ENCODE measurements at regions not wholly inside any gene's neighbourhood (a gene's known extent, or its start where the extent isn't known, plus 50 kb on each side); places are given as distances from the start of the nearest gene placed in this dataset.

- H3K4me1 ChIP-seq (ENCODE audit: control insufficient read depth, extremely low read depth, insufficient read depth, low read length), result no peaks in the 10 kb centered on the region
- FAIRE-seq (no peak), DNase-seq (ENCODE audit: low read depth, low spot score) (no peak)
- H3K4me3 ChIP-seq (replicated peaks in 1 of 3; ENCODE audit: insufficient read depth in 1 of 3, low read depth in 1 of 3, low read length in 3 of 3), result no peak overlapping the region
- intact Hi-C loops (cut with micrococcal nuclease) (no loop called here), dilution Hi-C loops (cut with MboI; ENCODE audit: extremely low pct_ligation_motif_present, low sequenced_read_pairs) (no loop called here)
- H3K4me2 ChIP-seq (ENCODE audit: insufficient read depth, low read length), result no peak overlapping the region
- no peak overlapping the region for H3K9ac ChIP-seq (replicated peaks; ENCODE audit: extremely low read depth, insufficient read depth, low read length)
- H3K79me2 ChIP-seq (ENCODE audit: control insufficient read depth, insufficient read depth, low read length), result no peaks in the 10 kb centered on the region
- BruUV-seq (replicated peaks), result no TSS peak
- no peaks in the 10 kb centered on the region for H3K9me1 ChIP-seq (replicated peaks; ENCODE audit: control insufficient read depth, extremely low read depth, insufficient read depth, low read length)
- TF ChIP-seq CTCF (IDR thresholded peaks at IDR 0.05; ENCODE audit: extremely low read depth in 1 of 2, insufficient read depth in 1 of 2, low read depth in 1 of 2, low read length in 2 of 2) (no peak), MAX (IDR thresholded peaks at IDR 0.05; ENCODE audit: insufficient read depth, insufficient read length) (no peak)
- H3K27me3 ChIP-seq (ENCODE audit: control insufficient read depth in 2 of 2, insufficient read depth in 2 of 2, low read length in 2 of 2), result peaks cover 0 to 2% of the 10 kb centered on the region in 2 experiments
- no peaks in the 10 kb centered on the region for H4K20me1 ChIP-seq (replicated peaks; ENCODE audit: control insufficient read depth, extremely low read depth, insufficient read depth, low read length)
- CTCF ChIA-PET, result interaction anchor here (0.6 kb wide), 1 partner anchor 10 kb away, joined by 3 read pairs; no protein-coding TSS in a partner anchor
- no peak overlapping the region for H2AFZ ChIP-seq (ENCODE audit: low read depth, low read length)
- no peak overlapping the region for H3K27ac ChIP-seq (ENCODE audit: insufficient read depth, low read depth, low read length)
- POLR2A ChIA-PET, result no interaction called here
- H3K36me3 ChIP-seq (ENCODE audit: control insufficient read depth in 2 of 2, extremely low read depth in 1 of 2, insufficient read depth in 2 of 2, low read length in 2 of 2), result no peaks in the 10 kb centered on the region
- no peaks in the 10 kb centered on the region for H3K9me3 ChIP-seq (replicated peaks; ENCODE audit: control insufficient read depth, insufficient read depth, low read length)
These were observed 148.7 kb downstream of the SETD4 start for GRCh38 chr21:35911412-35912191.

- Histone ChIP-seq H3K4me3 (replicated peaks in 1 of 3; ENCODE audit: insufficient read depth in 1 of 3, low read depth in 1 of 3, low read length in 3 of 3) (no peak overlapping the region), H3K79me2 (ENCODE audit: control insufficient read depth, insufficient read depth, low read length) (no peaks in the 10 kb centered on the region), H3K4me2 (ENCODE audit: insufficient read depth, low read length) (no peak overlapping the region), H2AFZ (ENCODE audit: low read depth, low read length) (no peak overlapping the region), H3K36me3 (ENCODE audit: control insufficient read depth in 2 of 2, extremely low read depth in 1 of 2, insufficient read depth in 2 of 2, low read length in 2 of 2) (no peaks in the 10 kb centered on the region), H3K9me1 (replicated peaks; ENCODE audit: control insufficient read depth, extremely low read depth, insufficient read depth, low read length) (no peaks in the 10 kb centered on the region), H3K27ac (ENCODE audit: insufficient read depth, low read depth, low read length) (no peak overlapping the region), H3K9me3 (replicated peaks; ENCODE audit: control insufficient read depth, insufficient read depth, low read length) (no peaks in the 10 kb centered on the region), H3K4me1 (ENCODE audit: control insufficient read depth, extremely low read depth, insufficient read depth, low read length) (peaks cover 12% of the 10 kb centered on the region), H3K27me3 (ENCODE audit: control insufficient read depth in 2 of 2, insufficient read depth in 2 of 2, low read length in 2 of 2) (peaks cover 0 to 2% of the 10 kb centered on the region in 2 experiments), H3K9ac (replicated peaks; ENCODE audit: extremely low read depth, insufficient read depth, low read length) (no peak overlapping the region), H4K20me1 (replicated peaks; ENCODE audit: control insufficient read depth, extremely low read depth, insufficient read depth, low read length) (no peaks in the 10 kb centered on the region)
- intact Hi-C loops (cut with micrococcal nuclease), result no loop called here
- ChIA-PET CTCF (no interaction called here), POLR2A (no interaction called here)
- BruUV-seq (replicated peaks), result no TSS peak
- no peak for FAIRE-seq
- TF ChIP-seq MAX (IDR thresholded peaks at IDR 0.05; ENCODE audit: insufficient read depth, insufficient read length) (no peak), POLR2A (IDR thresholded peaks at IDR 0.05; ENCODE audit: low read depth, low read length) (no peak), CTCF (IDR thresholded peaks at IDR 0.05; ENCODE audit: extremely low read depth in 1 of 2, insufficient read depth in 1 of 2, low read depth in 1 of 2, low read length in 2 of 2) (no peak), FOS (IDR thresholded peaks at IDR 0.05; ENCODE audit: borderline replicate concordance, insufficient read depth, low read length) (no peak), MYC (IDR thresholded peaks at IDR 0.05; ENCODE audit: low read depth, low read length) (no peak), GATA2 (IDR thresholded peaks at IDR 0.05; ENCODE audit: insufficient read depth, insufficient read length, low read depth, low read length) (no peak), EZH2 (IDR thresholded peaks at IDR 0.05; ENCODE audit: borderline replicate concordance, low read depth, low read length, severe bottlenecking) (no peak), JUN (IDR thresholded peaks at IDR 0.05; ENCODE audit: borderline replicate concordance, insufficient read depth, insufficient read length, low read depth) (no peak), POLR2AphosphoS5 (IDR thresholded peaks at IDR 0.05; ENCODE audit: insufficient read depth, low read depth, low read length) (no peak)
- dilution Hi-C loops (cut with MboI; ENCODE audit: extremely low pct_ligation_motif_present, low sequenced_read_pairs), result no loop called here
- no peak for DNase-seq (ENCODE audit: low read depth, low spot score)
These were observed 150.7 kb downstream of the SETD4 start for GRCh38 chr21:35909456-35910223.

Measured in endothelial cell of umbilical vein (primary cell).